ENCODE measurements at regions not wholly inside any gene's neighbourhood (a gene's known extent, or its start where the extent isn't known, plus 50 kb on each side); places are given as distances from the start of the nearest gene placed in this dataset.

GRCh38 chr4:133268205-133268604 is 119.1 kb downstream of the PCDH10 start:
- no peak for TF ChIP-seq CTCF (conservative IDR thresholded peaks at IDR 0.05; ENCODE audit: low read depth, low read length)
- TF ChIP-seq POLR2A (IDR thresholded peaks at IDR 0.05; ENCODE audit: low read depth, low read length) = no peak
- no peak for TF ChIP-seq SMC3 (IDR thresholded peaks at IDR 0.05; ENCODE audit: low read depth, low read length)
- no peak for TF ChIP-seq MXI1 (IDR thresholded peaks at IDR 0.05; ENCODE audit: borderline replicate concordance, low read depth, low read length)
- TF ChIP-seq USF2 (IDR thresholded peaks at IDR 0.05; ENCODE audit: low read depth, low read length) = no peak
- TF ChIP-seq RAD21 (IDR thresholded peaks at IDR 0.05; ENCODE audit: low read length) = no peak
- TF ChIP-seq BHLHE40 (IDR thresholded peaks at IDR 0.05; ENCODE audit: low read depth, low read length) = no peak
- TF ChIP-seq ELK1 (IDR thresholded peaks at IDR 0.05; ENCODE audit: borderline replicate concordance, low read depth, low read length) = no peak
- TF ChIP-seq CEBPB (IDR thresholded peaks at IDR 0.05; ENCODE audit: low read depth, low read length) = no peak
- TF ChIP-seq MAFK (IDR thresholded peaks at IDR 0.05; ENCODE audit: low read depth, low read length) = no peak
- TF ChIP-seq MAZ (IDR thresholded peaks at IDR 0.05; ENCODE audit: borderline replicate concordance, low read depth, low read length) = no peak
- TF ChIP-seq CHD1 (IDR thresholded peaks at IDR 0.05; ENCODE audit: low read depth, low read length) = no peak
- TF ChIP-seq RFX5 (IDR thresholded peaks at IDR 0.05; ENCODE audit: low read depth, low read length) = no peak
- no peak for TF ChIP-seq NFE2L2 (IDR thresholded peaks at IDR 0.05; ENCODE audit: low read depth, low read length)

Measured in IMR-90 (cell line).